ENCODE measurements at regions not wholly inside any gene's neighbourhood (a gene's known extent, or its start where the extent isn't known, plus 50 kb on each side); places are given as distances from the start of the nearest gene placed in this dataset.

- in situ Hi-C loops (cut with MboI; ENCODE audit: low pct_unique_long_range_greater_than_20kb, low sequenced_read_pairs): no loop called here
- no peak for DNase-seq
Measured at GRCh38 chr4:100819505-100819904, 301.7 kb upstream of the EMCN start.

- in situ Hi-C loops (cut with MboI; ENCODE audit: low pct_unique_long_range_greater_than_20kb, low sequenced_read_pairs): no loop called here
- no peak for DNase-seq
Measured at GRCh38 chr4:100816436-100817045, 298.7 kb upstream of the EMCN start.

DNA sequence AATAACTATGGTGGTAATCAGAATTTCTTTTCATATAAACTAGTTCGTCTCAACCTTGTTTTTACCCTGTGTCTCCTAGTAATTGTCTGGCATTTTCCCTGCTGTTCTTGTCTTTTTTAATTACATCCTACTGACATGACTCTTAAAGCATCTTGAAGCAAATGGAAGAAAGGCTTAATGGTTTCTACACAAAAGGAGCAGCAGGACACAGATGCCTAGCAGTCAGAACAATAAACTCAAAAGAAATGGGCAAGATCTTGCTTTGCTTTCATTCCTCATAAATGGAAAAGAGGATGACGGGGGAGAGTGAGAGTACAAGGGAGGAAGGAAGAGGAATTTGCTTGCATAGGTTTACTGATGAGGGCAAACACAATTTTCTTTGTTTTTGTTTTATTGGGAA is 293.2 kb upstream of the EMCN start:
- in situ Hi-C loops (cut with MboI; ENCODE audit: low pct_unique_long_range_greater_than_20kb, low sequenced_read_pairs): no loop called here
- no peak for DNase-seq

DNA sequence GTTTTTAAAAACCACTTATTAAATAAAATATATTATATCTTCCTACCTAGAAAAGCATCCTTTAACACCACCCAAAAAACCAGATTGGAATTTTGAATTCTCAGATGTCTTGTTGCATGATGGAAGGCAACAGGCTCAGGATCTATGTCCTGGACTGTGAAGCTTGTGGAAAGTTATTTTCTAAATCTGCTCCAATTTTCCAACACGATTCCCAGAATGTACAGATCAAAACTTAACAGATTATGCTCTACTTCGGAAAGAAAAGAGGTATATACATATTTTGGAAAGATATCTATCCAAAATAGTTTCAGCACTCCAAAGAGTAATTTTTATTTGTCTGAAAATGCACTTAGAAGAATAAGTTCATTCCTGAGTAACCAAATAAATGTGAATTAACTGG is 291.7 kb upstream of the EMCN start:
- DNase-seq: no peak
- in situ Hi-C loops (cut with MboI; ENCODE audit: low pct_unique_long_range_greater_than_20kb, low sequenced_read_pairs): no loop called here

GRCh38 chr4:100806988-100807387 is 289.2 kb upstream of the EMCN start:
- in situ Hi-C loops (cut with MboI; ENCODE audit: low pct_unique_long_range_greater_than_20kb, low sequenced_read_pairs): no loop called here

GRCh38 chr4:100805538-100805937 is 287.7 kb upstream of the EMCN start:
- DNase-seq: no peak
- in situ Hi-C loops (cut with MboI; ENCODE audit: low pct_unique_long_range_greater_than_20kb, low sequenced_read_pairs): no loop called here

More at GRCh38 chr4:100806988-100807387, 289.2 kb upstream of the EMCN start:
- DNase-seq: no peak

GRCh38 chr4:100804576-100805360 is 286.9 kb upstream of the EMCN start:
- in situ Hi-C loops (cut with MboI; ENCODE audit: low pct_unique_long_range_greater_than_20kb, low sequenced_read_pairs): no loop called here
- DNase-seq: no peak

- in situ Hi-C loops (cut with MboI; ENCODE audit: low pct_unique_long_range_greater_than_20kb, low sequenced_read_pairs): no loop called here
- DNase-seq: no peak
Measured at GRCh38 chr4:100803751-100804150, 285.9 kb upstream of the EMCN start.

- no peak for DNase-seq
- in situ Hi-C loops (cut with MboI; ENCODE audit: low pct_unique_long_range_greater_than_20kb, low sequenced_read_pairs): no loop called here
Measured at GRCh38 chr4:100799761-100800539, 282.1 kb upstream of the EMCN start.

- in situ Hi-C loops (cut with MboI; ENCODE audit: low pct_unique_long_range_greater_than_20kb, low sequenced_read_pairs): no loop called here
- DNase-seq: no peak
Measured at GRCh38 chr4:100797791-100798190, 280.0 kb upstream of the EMCN start.

- no peak for DNase-seq
- in situ Hi-C loops (cut with MboI; ENCODE audit: low pct_unique_long_range_greater_than_20kb, low sequenced_read_pairs): no loop called here
Measured at GRCh38 chr4:100797356-100797755, 279.5 kb upstream of the EMCN start.

- in situ Hi-C loops (cut with MboI; ENCODE audit: low pct_unique_long_range_greater_than_20kb, low sequenced_read_pairs): no loop called here
- DNase-seq: no peak
Measured at GRCh38 chr4:100796332-100796731, 278.5 kb upstream of the EMCN start.

DNA sequence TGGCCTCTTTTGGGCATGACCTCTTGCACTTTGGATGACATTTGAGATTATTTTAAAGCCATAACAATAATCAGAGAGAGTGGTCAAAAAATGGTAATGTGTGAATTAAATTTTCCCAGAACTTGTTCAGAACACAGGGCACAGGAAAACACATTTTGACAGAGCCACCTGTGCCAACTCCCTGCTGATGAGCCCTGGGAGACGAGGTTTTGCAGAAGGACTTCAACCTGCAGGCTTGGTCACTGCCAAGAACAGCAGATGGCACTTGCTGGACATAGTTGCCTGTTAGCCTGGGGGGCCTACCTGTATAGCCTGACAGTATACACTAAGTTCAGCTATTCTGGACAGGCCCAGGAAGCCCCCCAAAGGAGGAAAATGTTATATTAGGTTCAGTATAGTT is 277.8 kb upstream of the EMCN start:
- no peak for DNase-seq
- in situ Hi-C loops (cut with MboI; ENCODE audit: low pct_unique_long_range_greater_than_20kb, low sequenced_read_pairs): no loop called here

DNA sequence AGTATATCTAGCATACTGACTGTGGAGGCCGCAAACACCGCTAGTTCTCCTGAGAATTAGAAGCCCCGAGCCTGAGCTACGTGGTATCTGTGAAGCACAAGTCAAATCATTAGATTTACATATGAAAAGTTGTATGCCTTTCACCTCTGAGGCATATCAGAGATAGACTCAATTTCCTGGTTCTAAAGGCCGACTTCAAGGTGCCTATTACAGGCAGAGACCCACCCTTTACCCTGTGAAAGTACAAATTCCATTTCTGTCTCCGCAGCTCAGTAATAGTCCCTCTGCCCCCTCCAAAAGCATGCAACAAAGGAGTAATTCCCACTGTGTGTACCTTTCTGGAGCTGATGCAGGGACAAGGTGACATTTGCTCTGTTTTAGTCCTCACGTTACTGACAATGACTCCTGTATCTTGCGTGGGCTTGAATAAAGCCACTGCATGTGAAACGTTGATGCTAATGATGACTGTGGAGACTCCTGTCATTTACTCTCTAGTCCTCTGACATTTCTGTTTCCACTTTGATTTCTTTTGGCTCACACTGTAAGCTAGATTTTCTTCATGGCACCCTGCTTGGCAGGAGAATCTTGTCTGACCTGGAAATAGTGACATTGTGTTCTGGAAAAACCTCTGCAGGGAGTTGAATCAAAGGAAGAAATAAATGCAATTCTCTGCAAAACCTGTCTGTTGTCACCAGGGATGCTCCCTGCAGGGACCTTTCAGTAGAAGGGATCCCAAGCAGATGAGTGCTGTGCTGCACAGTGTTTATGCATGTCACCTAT is 273.2 kb upstream of the EMCN start:
- DNase-seq: no peak
- in situ Hi-C loops (cut with MboI; ENCODE audit: low pct_unique_long_range_greater_than_20kb, low sequenced_read_pairs): no loop called here

- in situ Hi-C loops (cut with MboI; ENCODE audit: low pct_unique_long_range_greater_than_20kb, low sequenced_read_pairs): no loop called here
- no peak for DNase-seq
Measured at GRCh38 chr4:100789991-100790390, 272.2 kb upstream of the EMCN start.

DNA sequence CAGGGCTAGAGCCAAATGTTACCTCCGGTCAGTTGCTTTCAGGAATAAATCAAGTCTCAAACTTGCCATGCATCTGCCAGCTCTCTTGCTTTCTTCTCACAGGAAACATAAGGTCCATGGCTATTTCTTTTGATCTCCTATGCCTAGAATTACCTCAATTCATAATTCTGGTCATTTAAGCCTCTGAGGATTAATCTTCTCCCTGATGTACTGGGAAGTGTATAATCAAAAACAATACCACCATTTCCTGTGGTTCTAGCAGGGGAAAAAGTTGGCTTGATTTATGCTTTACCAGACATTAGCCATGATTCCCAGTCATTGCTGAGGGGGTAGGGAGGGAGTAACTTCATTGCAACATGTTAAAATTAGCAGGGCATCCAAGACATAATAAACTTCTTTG is 268.7 kb upstream of the EMCN start:
- in situ Hi-C loops (cut with MboI; ENCODE audit: low pct_unique_long_range_greater_than_20kb, low sequenced_read_pairs): no loop called here
- no peak for DNase-seq

- no peak for DNase-seq
- in situ Hi-C loops (cut with MboI; ENCODE audit: low pct_unique_long_range_greater_than_20kb, low sequenced_read_pairs): no loop called here
Measured at GRCh38 chr4:100782356-100782755, 264.5 kb upstream of the EMCN start.

DNA sequence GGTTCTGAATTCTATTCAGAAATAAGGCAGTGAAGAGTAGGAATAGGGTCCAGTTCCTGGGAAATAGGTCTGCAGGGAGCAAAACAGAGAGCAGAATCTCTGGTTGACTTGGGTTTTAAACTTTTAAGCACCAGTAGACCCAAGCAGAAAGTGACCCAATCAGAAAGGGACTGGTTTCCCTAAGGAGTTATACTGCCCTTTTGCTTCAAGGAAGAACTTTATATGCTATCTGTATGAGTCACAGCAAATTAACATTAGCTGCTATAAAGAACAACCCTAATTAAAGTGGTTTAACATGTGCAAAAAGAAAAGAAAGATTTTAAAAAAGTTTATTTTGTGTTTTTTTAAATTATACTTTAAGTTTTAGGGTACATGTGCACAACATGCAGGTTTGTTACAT is 263.6 kb upstream of the EMCN start:
- no peak for DNase-seq
- in situ Hi-C loops (cut with MboI; ENCODE audit: low pct_unique_long_range_greater_than_20kb, low sequenced_read_pairs): no loop called here

DNA sequence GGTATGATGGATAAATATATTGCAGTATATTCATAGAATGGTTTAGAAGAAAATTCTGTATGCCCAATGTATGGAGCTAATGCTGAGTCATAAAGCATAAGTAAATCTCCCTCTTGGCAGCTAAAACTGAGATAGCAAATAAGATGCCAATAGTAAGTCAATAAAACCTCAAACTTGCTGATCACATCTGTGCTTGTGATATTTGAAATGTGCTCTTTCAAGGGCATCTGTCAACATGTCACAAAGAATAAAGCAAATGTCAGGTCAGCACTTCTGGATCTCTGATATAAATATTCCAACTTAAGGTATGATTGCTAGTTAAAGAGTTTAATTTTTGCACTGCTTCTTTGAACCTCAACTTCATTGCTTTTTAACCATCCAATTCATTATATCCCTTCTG is 262.3 kb upstream of the EMCN start:
- DNase-seq: no peak
- in situ Hi-C loops (cut with MboI; ENCODE audit: low pct_unique_long_range_greater_than_20kb, low sequenced_read_pairs): no loop called here

GRCh38 chr4:100778431-100778830 is 260.6 kb upstream of the EMCN start:
- in situ Hi-C loops (cut with MboI; ENCODE audit: low pct_unique_long_range_greater_than_20kb, low sequenced_read_pairs): no loop called here
- DNase-seq: no peak
